ENCODE measurements at regions not wholly inside any gene's neighbourhood (a gene's known extent, or its start where the extent isn't known, plus 50 kb on each side); places are given as distances from the start of the nearest gene placed in this dataset.

GRCh38 chr4:12583275-12583674 is 900.9 kb downstream of the RAB28 start:
- no peak overlapping the region for H3K4me3 ChIP-seq (ENCODE audit: low read depth, low read length, poor library complexity, severe bottlenecking)
- no peaks in the 10 kb centered on the region for H3K36me3 ChIP-seq (ENCODE audit: insufficient read depth, low read length, poor library complexity, severe bottlenecking)
- DNase-seq (ENCODE audit: low spot score): no peak
- no peak overlapping the region for H3K27ac ChIP-seq (ENCODE audit: low read depth, low read length, poor library complexity, severe bottlenecking)
- ChIA-PET CTCF (no interaction called here), POLR2A (ENCODE audit: low non-redundant PET) (no interaction called here)
- TF ChIP-seq CTCF (conservative IDR thresholded peaks at IDR 0.05; ENCODE audit: low read depth, low read length): no peak
- intact Hi-C loops (cut with micrococcal nuclease; ENCODE audit: unreplicated experiment): no loop called here
- no peaks in the 10 kb centered on the region for H3K27me3 ChIP-seq (replicated peaks; ENCODE audit: insufficient read depth, low read depth, low read length, poor library complexity)
- H3K9me3 ChIP-seq (ENCODE audit: low read depth, low read length, poor library complexity, severe bottlenecking): no peaks in the 10 kb centered on the region
- H3K4me1 ChIP-seq (ENCODE audit: insufficient read depth, low read length, poor library complexity, severe bottlenecking): no peaks in the 10 kb centered on the region
- no TSS peak for BruUV-seq (replicated peaks)

GRCh38 chr4:12580787-12581186 is 903.4 kb downstream of the RAB28 start:
- H3K4me1 ChIP-seq (ENCODE audit: insufficient read depth, low read length, poor library complexity, severe bottlenecking): no peaks in the 10 kb centered on the region
- H3K9me3 ChIP-seq (ENCODE audit: low read depth, low read length, poor library complexity, severe bottlenecking): no peaks in the 10 kb centered on the region
- no TSS peak for BruUV-seq (replicated peaks)
- ChIA-PET POLR2A (ENCODE audit: low non-redundant PET) (no interaction called here), CTCF (no interaction called here)
- H3K27ac ChIP-seq (ENCODE audit: low read depth, low read length, poor library complexity, severe bottlenecking): no peak overlapping the region
- H3K27me3 ChIP-seq (replicated peaks; ENCODE audit: insufficient read depth, low read depth, low read length, poor library complexity): no peaks in the 10 kb centered on the region
- no peak for DNase-seq (ENCODE audit: low spot score)
- no peak for TF ChIP-seq CTCF (conservative IDR thresholded peaks at IDR 0.05; ENCODE audit: low read depth, low read length)
- TF ChIP-seq EZH2 (IDR thresholded peaks at IDR 0.05; ENCODE audit: borderline replicate concordance, low read depth, low read length, poor library complexity, severe bottlenecking): no peak
- intact Hi-C loops (cut with micrococcal nuclease; ENCODE audit: unreplicated experiment): no loop called here
- no peak overlapping the region for H3K4me3 ChIP-seq (ENCODE audit: low read depth, low read length, poor library complexity, severe bottlenecking)
- H3K36me3 ChIP-seq (ENCODE audit: insufficient read depth, low read length, poor library complexity, severe bottlenecking): no peaks in the 10 kb centered on the region

GRCh38 chr4:12579172-12579571 is 905.0 kb downstream of the RAB28 start:
- no peak overlapping the region for H3K4me3 ChIP-seq (ENCODE audit: low read depth, low read length, poor library complexity, severe bottlenecking)
- H3K36me3 ChIP-seq (ENCODE audit: insufficient read depth, low read length, poor library complexity, severe bottlenecking): no peaks in the 10 kb centered on the region
- H3K27ac ChIP-seq (ENCODE audit: low read depth, low read length, poor library complexity, severe bottlenecking): no peak overlapping the region
- TF ChIP-seq EZH2 (IDR thresholded peaks at IDR 0.05; ENCODE audit: borderline replicate concordance, low read depth, low read length, poor library complexity, severe bottlenecking): no peak
- no peak for TF ChIP-seq CTCF (conservative IDR thresholded peaks at IDR 0.05; ENCODE audit: low read depth, low read length)
- H3K9me3 ChIP-seq (ENCODE audit: low read depth, low read length, poor library complexity, severe bottlenecking): peaks cover 5% of the 10 kb centered on the region
- POLR2A ChIA-PET (ENCODE audit: low non-redundant PET): no interaction called here
- BruUV-seq (replicated peaks): no TSS peak
- CTCF ChIA-PET: no interaction called here
- intact Hi-C loops (cut with micrococcal nuclease; ENCODE audit: unreplicated experiment): no loop called here
- DNase-seq (ENCODE audit: low spot score): no peak
- no peaks in the 10 kb centered on the region for H3K27me3 ChIP-seq (replicated peaks; ENCODE audit: insufficient read depth, low read depth, low read length, poor library complexity)
- H3K4me1 ChIP-seq (ENCODE audit: insufficient read depth, low read length, poor library complexity, severe bottlenecking): no peaks in the 10 kb centered on the region

All from A673 (cell line).